ENCODE measurements at regions not wholly inside any gene's neighbourhood (a gene's known extent, or its start where the extent isn't known, plus 50 kb on each side); places are given as distances from the start of the nearest gene placed in this dataset.

GRCh38 chr15:46880791-46881190 lies 836.5 kb upstream of the SEMA6D start:
- no peak for TF ChIP-seq JUN (CRISPR knock-in tag; IDR thresholded peaks at IDR 0.05)
- TF ChIP-seq TCF7 (CRISPR knock-in tag; IDR thresholded peaks at IDR 0.05; ENCODE audit: low read depth) = no peak
- TF ChIP-seq, protein P1, sequence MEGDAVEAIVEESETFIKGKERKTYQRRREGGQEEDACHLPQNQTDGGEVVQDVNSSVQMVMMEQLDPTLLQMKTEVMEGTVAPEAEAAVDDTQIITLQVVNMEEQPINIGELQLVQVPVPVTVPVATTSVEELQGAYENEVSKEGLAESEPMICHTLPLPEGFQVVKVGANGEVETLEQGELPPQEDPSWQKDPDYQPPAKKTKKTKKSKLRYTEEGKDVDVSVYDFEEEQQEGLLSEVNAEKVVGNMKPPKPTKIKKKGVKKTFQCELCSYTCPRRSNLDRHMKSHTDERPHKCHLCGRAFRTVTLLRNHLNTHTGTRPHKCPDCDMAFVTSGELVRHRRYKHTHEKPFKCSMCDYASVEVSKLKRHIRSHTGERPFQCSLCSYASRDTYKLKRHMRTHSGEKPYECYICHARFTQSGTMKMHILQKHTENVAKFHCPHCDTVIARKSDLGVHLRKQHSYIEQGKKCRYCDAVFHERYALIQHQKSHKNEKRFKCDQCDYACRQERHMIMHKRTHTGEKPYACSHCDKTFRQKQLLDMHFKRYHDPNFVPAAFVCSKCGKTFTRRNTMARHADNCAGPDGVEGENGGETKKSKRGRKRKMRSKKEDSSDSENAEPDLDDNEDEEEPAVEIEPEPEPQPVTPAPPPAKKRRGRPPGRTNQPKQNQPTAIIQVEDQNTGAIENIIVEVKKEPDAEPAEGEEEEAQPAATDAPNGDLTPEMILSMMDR (IDR thresholded peaks at IDR 0.05) = no peak
- TF ChIP-seq, protein P2, sequence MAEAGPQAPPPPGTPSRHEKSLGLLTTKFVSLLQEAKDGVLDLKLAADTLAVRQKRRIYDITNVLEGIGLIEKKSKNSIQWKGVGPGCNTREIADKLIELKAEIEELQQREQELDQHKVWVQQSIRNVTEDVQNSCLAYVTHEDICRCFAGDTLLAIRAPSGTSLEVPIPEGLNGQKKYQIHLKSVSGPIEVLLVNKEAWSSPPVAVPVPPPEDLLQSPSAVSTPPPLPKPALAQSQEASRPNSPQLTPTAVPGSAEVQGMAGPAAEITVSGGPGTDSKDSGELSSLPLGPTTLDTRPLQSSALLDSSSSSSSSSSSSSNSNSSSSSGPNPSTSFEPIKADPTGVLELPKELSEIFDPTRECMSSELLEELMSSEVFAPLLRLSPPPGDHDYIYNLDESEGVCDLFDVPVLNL (CRISPR knock-in tag; IDR thresholded peaks at IDR 0.05; ENCODE audit: borderline replicate concordance, low read depth) = no peak
- no peak for TF ChIP-seq TEAD1 (CRISPR knock-in tag; IDR thresholded peaks at IDR 0.05)
- TF ChIP-seq SP1 (CRISPR knock-in tag; conservative IDR thresholded peaks at IDR 0.05) = no peak
- TF ChIP-seq CBFB (CRISPR knock-in tag; IDR thresholded peaks at IDR 0.05; ENCODE audit: low read depth) = no peak
- no peak for TF ChIP-seq OVOL2 (CRISPR knock-in tag; IDR thresholded peaks at IDR 0.05; ENCODE audit: borderline replicate concordance)

All from WTC11 (cell line).